Liver (tissue), 8 donors: ENCODE measurements at regions not wholly inside any gene's neighbourhood (a gene's known extent, or its start where the extent isn't known, plus 50 kb on each side); places are given as distances from the start of the nearest gene placed in this dataset.

ENCODE experiments used
- DNase-seq: peaks from one replicate; pipeline ENCODE4 v3.0.0-alpha.2; 2017; ENCODE audit warnings: low spot score
- H3K27ac ChIP-seq, 2 donors: one replicate each; pipeline ENCODE4 v1.7.0; 2013; ENCODE audit warnings: inconsistent platforms in 2 of 2, low read length in 2 of 2, control low read depth in 1 of 2, low read depth in 1 of 2, mild to moderate bottlenecking in 1 of 2
- H3K27me3 ChIP-seq, 4 donors: one replicate each; pipeline versions ENCODE4 v1.6.1 to v1.7.0; 2013; ENCODE audit warnings: low read length in 3 of 4, inconsistent platforms in 1 of 4, mild to moderate bottlenecking in 1 of 4, moderate library complexity in 1 of 4; ENCODE audit not compliant: control insufficient read depth in 4 of 4, insufficient read depth in 4 of 4
- H3K36me3 ChIP-seq, 4 donors: one replicate each; pipeline versions ENCODE4 v1.6.1 to v1.7.0; 2013; ENCODE audit warnings: low read length in 3 of 4, mild to moderate bottlenecking in 3 of 4, low read depth in 1 of 4, moderate library complexity in 1 of 4; ENCODE audit not compliant: control insufficient read depth in 4 of 4, insufficient read depth in 3 of 4
- H3K4me1 ChIP-seq, 4 donors: one replicate each; pipeline versions ENCODE4 v1.6.1 to v1.7.0; 2013; ENCODE audit warnings: low read length in 3 of 4, mild to moderate bottlenecking in 3 of 4, moderate library complexity in 1 of 4; ENCODE audit not compliant: control insufficient read depth in 4 of 4, insufficient read depth in 4 of 4
- H3K4me3 ChIP-seq, 3 donors: one replicate each; pipeline versions ENCODE4 v1.6.1 to v1.7.0; 2013; ENCODE audit warnings: low read length in 3 of 3, control low read depth in 1 of 3, low read depth in 1 of 3, mild to moderate bottlenecking in 1 of 3
- H3K9ac ChIP-seq, 2 donors: one replicate each; pipeline ENCODE4 v1.7.0; 2013; ENCODE audit warnings: low read length in 2 of 2, mild to moderate bottlenecking in 2 of 2, moderate library complexity in 2 of 2, control low read depth in 1 of 2, low read depth in 1 of 2
- H3K9me3 ChIP-seq, 4 donors: one replicate each; pipeline versions ENCODE4 v1.6.1 to v1.7.0; 2013; ENCODE audit warnings: low read length in 3 of 4; ENCODE audit not compliant: control insufficient read depth in 4 of 4
- EGR1 ChIP-seq, 2 donors: IDR thresholded peaks; 2 replicates each; pipeline ENCODE4 v1.6.1; 2016 to 2018; ENCODE audit warnings: antibody characterized with exemption in 2 of 2, low read depth in 2 of 2
- FOXA1 ChIP-seq: IDR thresholded peaks from 2 replicates; pipeline ENCODE4 v1.6.1; 2016; ENCODE audit warnings: antibody characterized with exemption
- FOXA2 ChIP-seq: IDR thresholded peaks from 2 replicates; pipeline ENCODE4 v1.6.1; 2016; ENCODE audit warnings: antibody characterized with exemption
- GABPA ChIP-seq, 2 donors: IDR thresholded peaks in 1 of 2; conservative IDR thresholded peaks in 1 of 2; 2 replicates each; pipeline ENCODE4 v1.6.1; 2016; ENCODE audit warnings: antibody characterized with exemption in 2 of 2, mild to moderate bottlenecking in 1 of 2, moderate library complexity in 1 of 2
- HNF4G ChIP-seq: IDR thresholded peaks from 2 replicates; pipeline ENCODE4 v1.6.1; 2016; ENCODE audit warnings: antibody characterized with exemption
- JUND ChIP-seq, 2 donors: IDR thresholded peaks; 2 replicates each; pipeline ENCODE4 v1.6.1; 2016; ENCODE audit warnings: antibody characterized with exemption in 2 of 2
- NR2F2 ChIP-seq: IDR thresholded peaks from 2 replicates; pipeline ENCODE4 v1.6.1; 2016; ENCODE audit warnings: antibody characterized with exemption
- RAD21 ChIP-seq, 2 donors: IDR thresholded peaks; 2 replicates each; pipeline ENCODE4 v1.6.1; 2016; ENCODE audit warnings: antibody characterized with exemption in 2 of 2, mild to moderate bottlenecking in 2 of 2
- RXRA ChIP-seq, 2 donors: IDR thresholded peaks; 2 replicates each; pipeline ENCODE4 v1.6.1; 2017 to 2018; ENCODE audit warnings: antibody characterized with exemption in 2 of 2, mild to moderate bottlenecking in 1 of 2
- SP1 ChIP-seq: IDR thresholded peaks from 2 replicates; pipeline ENCODE4 v1.6.1; 2018; ENCODE audit warnings: antibody characterized with exemption, mild to moderate bottlenecking
- TAF1 ChIP-seq: conservative IDR thresholded peaks from 2 replicates; pipeline ENCODE4 v1.6.1; 2016; ENCODE audit warnings: antibody characterized with exemption, mild to moderate bottlenecking
- YY1 ChIP-seq: IDR thresholded peaks from 2 replicates; pipeline ENCODE4 v1.6.1; 2016; ENCODE audit warnings: antibody characterized with exemption, mild to moderate bottlenecking
- WGBS: extraction: QIAGEN DNeasy Blood & Tissue Kit; methylation state at CpG from one replicate; pipeline ENCODE4 v1.1.7; 2013; 5-methylcytosine and 5-hydroxymethylcytosine counted together
- TF ChIP-seq, protein P1 (sequence below): fragments of 150-350 bp; IDR thresholded peaks from 2 replicates; pipeline ENCODE4 v1.5.1; 2017; ENCODE audit warnings: improper control_type of control experiment, low read depth, low read length; ENCODE audit not compliant: missing input control
- TF ChIP-seq, protein P2 (sequence below): IDR thresholded peaks from 2 replicates; pipeline ENCODE4 v1.6.1; 2016; ENCODE audit warnings: antibody characterized with exemption
- TF ChIP-seq, protein P3 (sequence below): IDR thresholded peaks from 2 replicates; pipeline ENCODE4 v1.6.1; 2016; ENCODE audit warnings: antibody characterized with exemption, mild to moderate bottlenecking
- TF ChIP-seq, protein P4 (sequence below): IDR thresholded peaks from 2 replicates; pipeline ENCODE4 v1.6.1; 2016; ENCODE audit warnings: antibody characterized with exemption
- donor health status: healthy.
- donor health status: healthy.
- donor health status: healthy.
- donor health status: healthy.
- donor health status: healthy.

DNA sequence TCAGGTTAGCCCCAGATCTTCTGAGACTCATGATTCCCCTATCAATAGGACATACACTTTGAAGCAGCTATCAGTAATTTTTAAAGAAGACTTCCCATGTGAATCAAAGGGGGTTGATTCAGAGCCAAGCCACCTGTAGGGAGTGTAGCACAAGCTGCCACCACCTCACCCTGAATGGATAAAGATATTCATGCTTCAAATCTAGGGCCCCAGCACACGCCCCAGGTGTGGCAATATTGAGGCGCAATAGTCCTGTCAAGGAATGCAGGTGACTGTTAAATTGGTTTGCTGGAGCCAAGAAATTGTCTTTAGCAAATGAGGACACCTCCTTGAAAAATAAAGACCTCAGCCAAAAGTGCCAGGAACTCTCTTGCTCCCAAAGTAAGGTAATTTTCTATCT is 404.4 kb downstream of the MAFB start (continued):
- TF ChIP-seq, protein P1, sequence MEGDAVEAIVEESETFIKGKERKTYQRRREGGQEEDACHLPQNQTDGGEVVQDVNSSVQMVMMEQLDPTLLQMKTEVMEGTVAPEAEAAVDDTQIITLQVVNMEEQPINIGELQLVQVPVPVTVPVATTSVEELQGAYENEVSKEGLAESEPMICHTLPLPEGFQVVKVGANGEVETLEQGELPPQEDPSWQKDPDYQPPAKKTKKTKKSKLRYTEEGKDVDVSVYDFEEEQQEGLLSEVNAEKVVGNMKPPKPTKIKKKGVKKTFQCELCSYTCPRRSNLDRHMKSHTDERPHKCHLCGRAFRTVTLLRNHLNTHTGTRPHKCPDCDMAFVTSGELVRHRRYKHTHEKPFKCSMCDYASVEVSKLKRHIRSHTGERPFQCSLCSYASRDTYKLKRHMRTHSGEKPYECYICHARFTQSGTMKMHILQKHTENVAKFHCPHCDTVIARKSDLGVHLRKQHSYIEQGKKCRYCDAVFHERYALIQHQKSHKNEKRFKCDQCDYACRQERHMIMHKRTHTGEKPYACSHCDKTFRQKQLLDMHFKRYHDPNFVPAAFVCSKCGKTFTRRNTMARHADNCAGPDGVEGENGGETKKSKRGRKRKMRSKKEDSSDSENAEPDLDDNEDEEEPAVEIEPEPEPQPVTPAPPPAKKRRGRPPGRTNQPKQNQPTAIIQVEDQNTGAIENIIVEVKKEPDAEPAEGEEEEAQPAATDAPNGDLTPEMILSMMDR: no peak
- TF ChIP-seq JUND (IDR thresholded peaks at IDR 0.05) (no peak), SP1 (no peak), EGR1 (IDR thresholded peaks at IDR 0.05; ENCODE audit: low read depth in 2 of 2) (no peak), TAF1 (no peak)

DNA sequence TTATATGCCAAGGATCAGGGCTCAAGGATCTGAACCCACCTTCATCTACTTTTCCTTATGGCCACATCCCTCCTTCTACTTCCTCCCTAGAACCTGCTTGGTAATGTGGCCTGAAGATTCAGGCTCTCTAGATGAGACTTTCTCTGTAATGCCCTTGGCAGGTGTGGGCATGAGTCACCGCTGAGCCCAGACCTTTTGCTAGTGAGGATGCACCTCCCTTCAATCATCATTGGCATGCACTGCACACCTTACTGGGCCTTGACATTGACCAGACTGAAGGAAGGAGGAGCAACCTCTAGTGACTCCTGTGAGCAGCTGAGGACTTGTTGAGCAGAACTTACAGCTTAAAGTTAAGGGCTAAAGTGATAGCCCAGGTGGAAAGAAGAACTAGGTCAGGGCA is 405.3 kb downstream of the MAFB start:
- Histone ChIP-seq H3K9me3 (no peaks in the 10 kb centered on the region), H3K36me3 (no peaks in the 10 kb centered on the region), H3K9ac (no peak overlapping the region), H3K4me1 (no peaks in the 10 kb centered on the region), H3K27ac (no peak overlapping the region), H3K4me3 (no peak overlapping the region), H3K27me3 (peaks cover 0 to 3% (median 0%) of the 10 kb centered on the region in 4 donors)
- no peak for DNase-seq
- WGBS: 91% methylated on average over 1 of the region's 1 CpG
- TF ChIP-seq JUND (IDR thresholded peaks at IDR 0.05) (no peak), GABPA (IDR thresholded peaks at IDR 0.05 in 1 of 2, conservative IDR thresholded peaks at IDR 0.05 in 1 of 2) (no peak), FOXA2 (no peak), RAD21 (IDR thresholded peaks at IDR 0.05) (no peak), NR2F2 (no peak), RXRA (IDR thresholded peaks at IDR 0.05) (no peak), YY1 (no peak), FOXA1 (no peak), HNF4G (no peak), SP1 (no peak)
- TF ChIP-seq, protein P1: no peak
- TF ChIP-seq, protein P2, sequence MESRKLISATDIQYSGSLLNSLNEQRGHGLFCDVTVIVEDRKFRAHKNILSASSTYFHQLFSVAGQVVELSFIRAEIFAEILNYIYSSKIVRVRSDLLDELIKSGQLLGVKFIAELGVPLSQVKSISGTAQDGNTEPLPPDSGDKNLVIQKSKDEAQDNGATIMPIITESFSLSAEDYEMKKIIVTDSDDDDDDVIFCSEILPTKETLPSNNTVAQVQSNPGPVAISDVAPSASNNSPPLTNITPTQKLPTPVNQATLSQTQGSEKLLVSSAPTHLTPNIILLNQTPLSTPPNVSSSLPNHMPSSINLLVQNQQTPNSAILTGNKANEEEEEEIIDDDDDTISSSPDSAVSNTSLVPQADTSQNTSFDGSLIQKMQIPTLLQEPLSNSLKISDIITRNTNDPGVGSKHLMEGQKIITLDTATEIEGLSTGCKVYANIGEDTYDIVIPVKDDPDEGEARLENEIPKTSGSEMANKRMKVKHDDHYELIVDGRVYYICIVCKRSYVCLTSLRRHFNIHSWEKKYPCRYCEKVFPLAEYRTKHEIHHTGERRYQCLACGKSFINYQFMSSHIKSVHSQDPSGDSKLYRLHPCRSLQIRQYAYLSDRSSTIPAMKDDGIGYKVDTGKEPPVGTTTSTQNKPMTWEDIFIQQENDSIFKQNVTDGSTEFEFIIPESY: no peak
- TF ChIP-seq, protein P3, sequence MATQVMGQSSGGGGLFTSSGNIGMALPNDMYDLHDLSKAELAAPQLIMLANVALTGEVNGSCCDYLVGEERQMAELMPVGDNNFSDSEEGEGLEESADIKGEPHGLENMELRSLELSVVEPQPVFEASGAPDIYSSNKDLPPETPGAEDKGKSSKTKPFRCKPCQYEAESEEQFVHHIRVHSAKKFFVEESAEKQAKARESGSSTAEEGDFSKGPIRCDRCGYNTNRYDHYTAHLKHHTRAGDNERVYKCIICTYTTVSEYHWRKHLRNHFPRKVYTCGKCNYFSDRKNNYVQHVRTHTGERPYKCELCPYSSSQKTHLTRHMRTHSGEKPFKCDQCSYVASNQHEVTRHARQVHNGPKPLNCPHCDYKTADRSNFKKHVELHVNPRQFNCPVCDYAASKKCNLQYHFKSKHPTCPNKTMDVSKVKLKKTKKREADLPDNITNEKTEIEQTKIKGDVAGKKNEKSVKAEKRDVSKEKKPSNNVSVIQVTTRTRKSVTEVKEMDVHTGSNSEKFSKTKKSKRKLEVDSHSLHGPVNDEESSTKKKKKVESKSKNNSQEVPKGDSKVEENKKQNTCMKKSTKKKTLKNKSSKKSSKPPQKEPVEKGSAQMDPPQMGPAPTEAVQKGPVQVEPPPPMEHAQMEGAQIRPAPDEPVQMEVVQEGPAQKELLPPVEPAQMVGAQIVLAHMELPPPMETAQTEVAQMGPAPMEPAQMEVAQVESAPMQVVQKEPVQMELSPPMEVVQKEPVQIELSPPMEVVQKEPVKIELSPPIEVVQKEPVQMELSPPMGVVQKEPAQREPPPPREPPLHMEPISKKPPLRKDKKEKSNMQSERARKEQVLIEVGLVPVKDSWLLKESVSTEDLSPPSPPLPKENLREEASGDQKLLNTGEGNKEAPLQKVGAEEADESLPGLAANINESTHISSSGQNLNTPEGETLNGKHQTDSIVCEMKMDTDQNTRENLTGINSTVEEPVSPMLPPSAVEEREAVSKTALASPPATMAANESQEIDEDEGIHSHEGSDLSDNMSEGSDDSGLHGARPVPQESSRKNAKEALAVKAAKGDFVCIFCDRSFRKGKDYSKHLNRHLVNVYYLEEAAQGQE: no peak
- TF ChIP-seq, protein P4, sequence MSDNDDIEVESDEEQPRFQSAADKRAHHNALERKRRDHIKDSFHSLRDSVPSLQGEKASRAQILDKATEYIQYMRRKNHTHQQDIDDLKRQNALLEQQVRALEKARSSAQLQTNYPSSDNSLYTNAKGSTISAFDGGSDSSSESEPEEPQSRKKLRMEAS: no peak
